Panc1 (cell line): ENCODE measurements at regions not wholly inside any gene's neighbourhood (a gene's known extent, or its start where the extent isn't known, plus 50 kb on each side); places are given as distances from the start of the nearest gene placed in this dataset.
"Not testable (repeated sequence)": the region's sequence is repeated elsewhere in the genome, so short reads cannot be mapped to it uniquely, and the experiment has no call there.

ENCODE experiments used
- ATAC-seq: fragments of 200-7000 bp; cut with Tn5 transposase; 2 replicates; pipeline ENCODE4 v1.9.1; 2020; ENCODE audit warnings: mild to moderate bottlenecking, moderate library complexity
- BruUV-seq: library from RNA; stranded (reverse); fragments of 400-500 nt; replicated peaks from 2 replicates; lab custom pipeline; 2021; lab: Mats Ljungman, UMichigan
- CTCF ChIA-PET: fragments of 300-600 bp; sonication (Branson Sonifier 250); formaldehyde crosslinking; loops from one replicate; lab custom pipeline; 2022; ENCODE audit warnings: antibody characterized with exemption; lab: Charles Lee
- POLR2A ChIA-PET: fragments of 300-600 bp; sonication (Branson Sonifier 250); formaldehyde crosslinking; loops from one replicate; lab custom pipeline; 2022; ENCODE audit warnings: antibody characterized with exemption; lab: Charles Lee
- DNase-seq: peaks from one replicate; pipeline ENCODE4 v3.0.0-alpha.2; 2010; ENCODE audit warnings: low read depth, low spot score
- H3K27ac ChIP-seq: 2 replicates; pipeline ENCODE4 v1.5.1; 2011; ENCODE audit warnings: mild to moderate bottlenecking, low read length, inconsistent platforms
- H3K27me3 ChIP-seq: fragments of 200-500 bp; sonication (Bioruptor generic); 2 replicates; pipeline ENCODE4 v1.6.0; 2014; ENCODE audit warnings: low read length, inconsistent platforms; ENCODE audit not compliant: control insufficient read depth, insufficient read depth
- H3K36me3 ChIP-seq: fragments of 200-500 bp; sonication (Bioruptor generic); 2 replicates; pipeline ENCODE4 v1.5.1; 2014; ENCODE audit warnings: inconsistent platforms, mild to moderate bottlenecking, low read length, moderate library complexity; ENCODE audit not compliant: control insufficient read depth, insufficient read depth
- H3K4me1 ChIP-seq: 2 replicates; pipeline ENCODE4 v1.5.1; 2011; ENCODE audit warnings: inconsistent platforms, mild to moderate bottlenecking, low read length, moderate library complexity; ENCODE audit not compliant: control insufficient read depth, insufficient read depth
- H3K4me3 ChIP-seq, 2 experiments: 2 replicates each; pipeline ENCODE4 v1.5.1; 2011 to 2012; ENCODE audit warnings: low read depth in 2 of 2, low read length in 2 of 2, mild to moderate bottlenecking in 2 of 2, inconsistent platforms in 1 of 2, moderate library complexity in 1 of 2
- H3K9me3 ChIP-seq: fragments of 200-500 bp; sonication (Bioruptor generic); 2 replicates; pipeline ENCODE4 v1.5.1; 2014; ENCODE audit warnings: low read depth, mild to moderate bottlenecking, inconsistent platforms, low read length, moderate library complexity; ENCODE audit not compliant: control insufficient read depth, insufficient read depth
- CTCF ChIP-seq: fragments of 450-650 bp; IDR thresholded peaks from 2 replicates; pipeline ENCODE4 v1.5.1; 2017; ENCODE audit warnings: mild to moderate bottlenecking
- POLR2AphosphoS5 ChIP-seq: IDR thresholded peaks from 2 replicates; pipeline ENCODE4 v1.6.1; 2012; ENCODE audit warnings: mild to moderate bottlenecking, low read depth, low read length, moderate library complexity
- SIN3A ChIP-seq: IDR thresholded peaks from 2 replicates; pipeline ENCODE4 v1.6.1; 2012; ENCODE audit warnings: low read depth, mild to moderate bottlenecking, low read length, moderate library complexity, borderline replicate concordance; ENCODE audit not compliant: insufficient read depth
- TCF7L2 ChIP-seq: IDR thresholded peaks from 2 replicates; pipeline ENCODE4 v1.6.1; 2011; ENCODE audit warnings: mild to moderate bottlenecking, low read depth, low read length, inconsistent platforms
- in situ Hi-C: cut with HindIII; loops from 2 replicates; pipeline ENCODE4 v1.10.0; 2016; ENCODE audit warnings: low sequenced_read_pairs, low pct_unique_long_range_greater_than_20kb
- intact Hi-C: fragments of 100-400 bp; cut with micrococcal nuclease; formaldehyde crosslinking; loops from one replicate; pipeline ENCODE4 v1.10.0; 2022; ENCODE audit not compliant: unreplicated experiment
- TF ChIP-seq, protein P1 (sequence below), 2 experiments: IDR thresholded peaks; 2 replicates each; pipeline ENCODE4 v1.6.1; 2011 to 2012; ENCODE audit warnings: low read depth in 2 of 2, control low read depth in 1 of 2, low read length in 1 of 2, mild to moderate bottlenecking in 1 of 2, moderate library complexity in 1 of 2; ENCODE audit not compliant: insufficient read depth in 1 of 2

- no peaks in the 10 kb centered on the region for H3K36me3 ChIP-seq
- no TSS peak for BruUV-seq
- no peaks in the 10 kb centered on the region for H3K4me1 ChIP-seq
- no peak overlapping the region for H3K4me3 ChIP-seq
- no peaks in the 10 kb centered on the region for H3K27me3 ChIP-seq
- no peak for ATAC-seq
- intact Hi-C loops (no loop called here), in situ Hi-C loops (no loop called here)
- H3K27ac ChIP-seq: no peak overlapping the region
- DNase-seq: no peak
- CTCF ChIA-PET: interaction anchor here (0.9 kb wide), 1 partner anchor 9 kb away, joined by 13 read pairs; no protein-coding TSS in a partner anchor
- POLR2A ChIA-PET: no interaction called here
- TF ChIP-seq POLR2AphosphoS5: no peak
- no peak for TF ChIP-seq CTCF
- TF ChIP-seq SIN3A: no peak
- TF ChIP-seq, protein P1, sequence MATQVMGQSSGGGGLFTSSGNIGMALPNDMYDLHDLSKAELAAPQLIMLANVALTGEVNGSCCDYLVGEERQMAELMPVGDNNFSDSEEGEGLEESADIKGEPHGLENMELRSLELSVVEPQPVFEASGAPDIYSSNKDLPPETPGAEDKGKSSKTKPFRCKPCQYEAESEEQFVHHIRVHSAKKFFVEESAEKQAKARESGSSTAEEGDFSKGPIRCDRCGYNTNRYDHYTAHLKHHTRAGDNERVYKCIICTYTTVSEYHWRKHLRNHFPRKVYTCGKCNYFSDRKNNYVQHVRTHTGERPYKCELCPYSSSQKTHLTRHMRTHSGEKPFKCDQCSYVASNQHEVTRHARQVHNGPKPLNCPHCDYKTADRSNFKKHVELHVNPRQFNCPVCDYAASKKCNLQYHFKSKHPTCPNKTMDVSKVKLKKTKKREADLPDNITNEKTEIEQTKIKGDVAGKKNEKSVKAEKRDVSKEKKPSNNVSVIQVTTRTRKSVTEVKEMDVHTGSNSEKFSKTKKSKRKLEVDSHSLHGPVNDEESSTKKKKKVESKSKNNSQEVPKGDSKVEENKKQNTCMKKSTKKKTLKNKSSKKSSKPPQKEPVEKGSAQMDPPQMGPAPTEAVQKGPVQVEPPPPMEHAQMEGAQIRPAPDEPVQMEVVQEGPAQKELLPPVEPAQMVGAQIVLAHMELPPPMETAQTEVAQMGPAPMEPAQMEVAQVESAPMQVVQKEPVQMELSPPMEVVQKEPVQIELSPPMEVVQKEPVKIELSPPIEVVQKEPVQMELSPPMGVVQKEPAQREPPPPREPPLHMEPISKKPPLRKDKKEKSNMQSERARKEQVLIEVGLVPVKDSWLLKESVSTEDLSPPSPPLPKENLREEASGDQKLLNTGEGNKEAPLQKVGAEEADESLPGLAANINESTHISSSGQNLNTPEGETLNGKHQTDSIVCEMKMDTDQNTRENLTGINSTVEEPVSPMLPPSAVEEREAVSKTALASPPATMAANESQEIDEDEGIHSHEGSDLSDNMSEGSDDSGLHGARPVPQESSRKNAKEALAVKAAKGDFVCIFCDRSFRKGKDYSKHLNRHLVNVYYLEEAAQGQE (IDR thresholded peaks at IDR 0.05; ENCODE audit: insufficient read depth in 1 of 2, low read depth in 2 of 2, low read length in 1 of 2): no peak
- no peak for TF ChIP-seq TCF7L2
- no peaks in the 10 kb centered on the region for H3K9me3 ChIP-seq
These were observed 61.9 kb upstream of the TARDBP start for GRCh38 chr1:10950316-10951172.

GRCh38 chr1:10951298-10951697 lies 61.2 kb upstream of the TARDBP start:
- CTCF ChIA-PET: interaction anchor here (0.7 to 0.9 kb wide), 2 partner anchors 9 to 13 kb away, joined by 9 to 13 read pairs; no protein-coding TSS in a partner anchor
- H3K36me3 ChIP-seq, H3K4me3 ChIP-seq, H3K9me3 ChIP-seq, H3K27ac ChIP-seq, intact Hi-C loops, H3K4me1 ChIP-seq, in situ Hi-C loops, H3K27me3 ChIP-seq, DNase-seq, ATAC-seq, BruUV-seq: not testable (repeated sequence)
- POLR2A ChIA-PET: interaction anchor here (0.6 kb wide), 1 partner anchor 17 kb away, joined by 5 read pairs; no protein-coding TSS in a partner anchor

GRCh38 chr1:10951961-10952360 lies 60.5 kb upstream of the TARDBP start:
- Histone ChIP-seq H3K4me3 (no peak overlapping the region), H3K27ac (no peak overlapping the region), H3K27me3 (no peaks in the 10 kb centered on the region), H3K36me3 (no peaks in the 10 kb centered on the region), H3K4me1 (no peaks in the 10 kb centered on the region), H3K9me3 (no peaks in the 10 kb centered on the region)
- no TSS peak for BruUV-seq
- intact Hi-C loops: no loop called here
- ChIA-PET CTCF (no interaction called here), POLR2A (interaction anchor here (0.6 kb wide), 1 partner anchor 16 kb away, joined by 5 read pairs; no protein-coding TSS in a partner anchor)
- DNase-seq: no peak
- in situ Hi-C loops: no loop called here
- no peak for ATAC-seq
- no peak for TF ChIP-seq SIN3A
- TF ChIP-seq POLR2AphosphoS5: no peak
- no peak for TF ChIP-seq TCF7L2
- TF ChIP-seq, protein P1 (IDR thresholded peaks at IDR 0.05; ENCODE audit: insufficient read depth in 1 of 2, low read depth in 2 of 2, low read length in 1 of 2): no peak
- no peak for TF ChIP-seq CTCF
